WTC11 (cell line): ENCODE measurements at regions not wholly inside any gene's neighbourhood (a gene's known extent, or its start where the extent isn't known, plus 50 kb on each side); places are given as distances from the start of the nearest gene placed in this dataset.

ENCODE experiments used
- ATAC-seq: fragments of 200-7000 bp; cut with Tn5 transposase; 2 replicates; pipeline ENCODE4 v1.10.0; 2021; ENCODE audit warnings: mild to moderate bottlenecking, moderate library complexity
- CTCF ChIA-PET: fragments of 300-600 bp; sonication (Branson Sonifier 250); formaldehyde crosslinking; loops from one replicate; lab custom pipeline; 2021; ENCODE audit warnings: antibody characterized with exemption; lab: Charles Lee
- POLR2A ChIA-PET: fragments of 350-600 bp; sonication (Branson Sonifier 250); formaldehyde crosslinking; loops from one replicate; lab custom pipeline; 2021; ENCODE audit warnings: antibody characterized with exemption; lab: Charles Lee
- DNase-seq: peaks from one replicate; pipeline ENCODE4 v3.0.0; 2021; ENCODE audit warnings: low spot score
- H3K27ac Mint-ChIP-seq: 2 replicates; pipeline ENCODE4 v1.8.0; 2021; ENCODE audit warnings: mixed read lengths
- H3K27me3 Mint-ChIP-seq: 2 replicates; pipeline ENCODE4 v1.8.0; 2021; ENCODE audit warnings: low read depth, mild to moderate bottlenecking, moderate library complexity, mixed read lengths
- H3K36me3 Mint-ChIP-seq: 2 replicates; pipeline ENCODE4 v1.8.0; 2021; ENCODE audit warnings: mixed read lengths
- H3K4me1 Mint-ChIP-seq: 2 replicates; pipeline ENCODE4 v1.8.0; 2022; ENCODE audit warnings: mixed read lengths
- H3K4me3 Mint-ChIP-seq: 2 replicates; pipeline ENCODE4 v1.8.0; 2021; ENCODE audit warnings: mild to moderate bottlenecking, moderate library complexity, mixed read lengths
- H3K9me3 Mint-ChIP-seq: 2 replicates; pipeline ENCODE4 v1.8.0; 2021; ENCODE audit warnings: mixed read lengths
- CBFB ChIP-seq: sonication (generic); formaldehyde crosslinking; IDR thresholded peaks from 2 replicates; pipeline ENCODE4 v1.8.1; 2022; ENCODE audit warnings: mild to moderate bottlenecking, low read depth, missing genetic modification reagents
- EMX1 ChIP-seq: fragments of 250-450 bp; sonication (Bioruptor Pico); IDR thresholded peaks from 2 replicates; pipeline ENCODE4 v1.8.0; 2021; ENCODE audit warnings: mild to moderate bottlenecking
- GRHL2 ChIP-seq: fragments of 250-450 bp; sonication (Bioruptor Pico); IDR thresholded peaks from 2 replicates; pipeline ENCODE4 v1.8.0; 2022; ENCODE audit warnings: mild to moderate bottlenecking, moderate library complexity; ENCODE audit not compliant: insufficient replicate concordance, severe bottlenecking
- HMGA2 ChIP-seq: fragments of 250-450 bp; sonication (Bioruptor Pico); IDR thresholded peaks from 2 replicates; pipeline ENCODE4 v1.4.0; 2021; ENCODE audit warnings: mild to moderate bottlenecking, moderate library complexity
- JAZF1 ChIP-seq: fragments of 250-450 bp; sonication (Bioruptor Pico); IDR thresholded peaks from 2 replicates; pipeline ENCODE4 v1.9.0; 2021; ENCODE audit warnings: moderate library complexity, mild to moderate bottlenecking, inconsistent platforms
- JUN ChIP-seq: sonication (generic); formaldehyde crosslinking; IDR thresholded peaks from 2 replicates; pipeline ENCODE4 v1.8.0; 2023; ENCODE audit warnings: mild to moderate bottlenecking, missing genetic modification reagents
- NFATC4 ChIP-seq: fragments of 250-450 bp; sonication (Bioruptor Pico); IDR thresholded peaks from 2 replicates; pipeline ENCODE4 v1.9.0; 2021; ENCODE audit warnings: mild to moderate bottlenecking
- NFE2L1 ChIP-seq: sonication (generic); formaldehyde crosslinking; IDR thresholded peaks from 2 replicates; pipeline ENCODE4 v1.8.1; 2023; ENCODE audit warnings: missing genetic modification reagents
- NR2C2 ChIP-seq: sonication (generic); formaldehyde crosslinking; IDR thresholded peaks from 2 replicates; pipeline ENCODE4 v1.8.0; 2022; ENCODE audit warnings: mild to moderate bottlenecking, missing genetic modification reagents
- NR3C1 ChIP-seq: sonication (generic); formaldehyde crosslinking; conservative IDR thresholded peaks from 2 replicates; pipeline ENCODE4 v1.8.1; 2023; ENCODE audit warnings: low read depth, mild to moderate bottlenecking, missing genetic modification reagents
- SOX15 ChIP-seq: fragments of 250-450 bp; sonication (Bioruptor Pico); IDR thresholded peaks from 2 replicates; pipeline ENCODE4 v1.9.0; 2021; ENCODE audit warnings: mild to moderate bottlenecking
- SP1 ChIP-seq: sonication (generic); formaldehyde crosslinking; conservative IDR thresholded peaks from 2 replicates; pipeline ENCODE4 v1.8.1; 2022; ENCODE audit warnings: missing genetic modification reagents
- TEAD4 ChIP-seq: sonication (generic); formaldehyde crosslinking; IDR thresholded peaks from 2 replicates; pipeline ENCODE4 v1.8.0; 2022; ENCODE audit warnings: mild to moderate bottlenecking, missing genetic modification reagents
- ZNF138 ChIP-seq: sonication (generic); formaldehyde crosslinking; conservative IDR thresholded peaks from 2 replicates; pipeline ENCODE4 v1.8.1; 2022; ENCODE audit warnings: mild to moderate bottlenecking, moderate library complexity, missing genetic modification reagents
- ZNF263 ChIP-seq: sonication (generic); formaldehyde crosslinking; IDR thresholded peaks from 2 replicates; pipeline ENCODE4 v1.8.1; 2022; ENCODE audit warnings: low read depth, mild to moderate bottlenecking, moderate library complexity, missing genetic modification reagents
- ZNF317 ChIP-seq: sonication (generic); formaldehyde crosslinking; IDR thresholded peaks from 2 replicates; pipeline ENCODE4 v1.8.1; 2023; ENCODE audit warnings: low read depth, mild to moderate bottlenecking, moderate library complexity, missing genetic modification reagents, borderline replicate concordance
- ZNF423 ChIP-seq: fragments of 250-450 bp; sonication (Bioruptor Pico); IDR thresholded peaks from 2 replicates; pipeline ENCODE4 v2.1.2; 2022; ENCODE audit warnings: mild to moderate bottlenecking, moderate library complexity
- ZNF671 ChIP-seq: fragments of 250-450 bp; sonication (Bioruptor Pico); IDR thresholded peaks from 2 replicates; pipeline ENCODE4 v1.8.0; 2021; ENCODE audit warnings: mild to moderate bottlenecking
- TF ChIP-seq, protein P1 (sequence below): sonication (generic); formaldehyde crosslinking; IDR thresholded peaks from 2 replicates; pipeline ENCODE4 v1.8.0; 2022; ENCODE audit warnings: mild to moderate bottlenecking, missing genetic modification reagents
- TF ChIP-seq, protein P2 (sequence below): sonication (generic); formaldehyde crosslinking; IDR thresholded peaks from 2 replicates; pipeline ENCODE4 v1.8.1; 2023; ENCODE audit warnings: mild to moderate bottlenecking, missing genetic modification reagents
- TF ChIP-seq, protein P3 (sequence below): sonication (generic); formaldehyde crosslinking; conservative IDR thresholded peaks from 2 replicates; pipeline ENCODE4 v1.8.1; 2022; ENCODE audit warnings: mild to moderate bottlenecking, missing genetic modification reagents
- TF ChIP-seq, protein P4 (sequence below): sonication (generic); formaldehyde crosslinking; IDR thresholded peaks from 2 replicates; pipeline ENCODE4 v1.8.1; 2023; ENCODE audit warnings: mild to moderate bottlenecking, missing genetic modification reagents, borderline replicate concordance
- TF ChIP-seq, protein P5 (sequence below): sonication (generic); formaldehyde crosslinking; IDR thresholded peaks from 2 replicates; pipeline ENCODE4 v1.8.1; 2023; ENCODE audit warnings: mild to moderate bottlenecking, moderate library complexity, missing genetic modification reagents
- TF ChIP-seq, protein P6 (sequence below): sonication (generic); formaldehyde crosslinking; IDR thresholded peaks from 2 replicates; pipeline ENCODE4 v1.8.1; 2022; ENCODE audit warnings: mild to moderate bottlenecking, moderate library complexity, missing genetic modification reagents
- TF ChIP-seq, protein P7 (sequence below): sonication (generic); formaldehyde crosslinking; IDR thresholded peaks from 2 replicates; pipeline ENCODE4 v1.8.0; 2022; ENCODE audit warnings: missing genetic modification reagents

DNA sequence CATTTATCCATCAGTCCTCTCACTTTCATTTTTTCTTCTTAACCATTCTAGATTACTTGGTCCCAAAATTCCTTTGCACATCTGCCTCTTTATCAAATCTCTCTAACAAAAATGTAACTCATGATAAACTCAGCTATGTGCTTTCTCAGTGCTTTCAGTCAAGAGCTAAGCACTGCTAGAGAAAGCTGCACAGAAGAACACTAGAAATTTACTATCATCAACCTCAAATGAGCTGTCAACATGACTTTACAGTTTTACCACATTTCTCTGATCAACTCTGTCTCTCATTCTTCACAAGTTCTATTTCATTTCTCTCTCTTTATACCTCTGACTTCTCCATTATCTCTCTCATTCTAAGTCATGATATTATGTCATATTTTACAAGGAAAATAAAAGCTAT is 54.2 kb upstream of the PRKACB start (continued):
- TF ChIP-seq ZNF263 (CRISPR knock-in tag) (no peak), SP1 (CRISPR knock-in tag) (no peak), NR3C1 (CRISPR knock-in tag) (no peak), NFATC4 (no peak), NFE2L1 (CRISPR knock-in tag) (no peak), NR2C2 (CRISPR knock-in tag) (no peak)
- TF ChIP-seq, protein P1, sequence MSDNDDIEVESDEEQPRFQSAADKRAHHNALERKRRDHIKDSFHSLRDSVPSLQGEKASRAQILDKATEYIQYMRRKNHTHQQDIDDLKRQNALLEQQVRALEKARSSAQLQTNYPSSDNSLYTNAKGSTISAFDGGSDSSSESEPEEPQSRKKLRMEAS (CRISPR knock-in tag): no peak
- TF ChIP-seq, protein P2, sequence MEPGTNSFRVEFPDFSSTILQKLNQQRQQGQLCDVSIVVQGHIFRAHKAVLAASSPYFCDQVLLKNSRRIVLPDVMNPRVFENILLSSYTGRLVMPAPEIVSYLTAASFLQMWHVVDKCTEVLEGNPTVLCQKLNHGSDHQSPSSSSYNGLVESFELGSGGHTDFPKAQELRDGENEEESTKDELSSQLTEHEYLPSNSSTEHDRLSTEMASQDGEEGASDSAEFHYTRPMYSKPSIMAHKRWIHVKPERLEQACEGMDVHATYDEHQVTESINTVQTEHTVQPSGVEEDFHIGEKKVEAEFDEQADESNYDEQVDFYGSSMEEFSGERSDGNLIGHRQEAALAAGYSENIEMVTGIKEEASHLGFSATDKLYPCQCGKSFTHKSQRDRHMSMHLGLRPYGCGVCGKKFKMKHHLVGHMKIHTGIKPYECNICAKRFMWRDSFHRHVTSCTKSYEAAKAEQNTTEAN (CRISPR knock-in tag): no peak
- TF ChIP-seq, protein P3, sequence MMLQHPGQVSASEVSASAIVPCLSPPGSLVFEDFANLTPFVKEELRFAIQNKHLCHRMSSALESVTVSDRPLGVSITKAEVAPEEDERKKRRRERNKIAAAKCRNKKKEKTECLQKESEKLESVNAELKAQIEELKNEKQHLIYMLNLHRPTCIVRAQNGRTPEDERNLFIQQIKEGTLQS: no peak

DNA sequence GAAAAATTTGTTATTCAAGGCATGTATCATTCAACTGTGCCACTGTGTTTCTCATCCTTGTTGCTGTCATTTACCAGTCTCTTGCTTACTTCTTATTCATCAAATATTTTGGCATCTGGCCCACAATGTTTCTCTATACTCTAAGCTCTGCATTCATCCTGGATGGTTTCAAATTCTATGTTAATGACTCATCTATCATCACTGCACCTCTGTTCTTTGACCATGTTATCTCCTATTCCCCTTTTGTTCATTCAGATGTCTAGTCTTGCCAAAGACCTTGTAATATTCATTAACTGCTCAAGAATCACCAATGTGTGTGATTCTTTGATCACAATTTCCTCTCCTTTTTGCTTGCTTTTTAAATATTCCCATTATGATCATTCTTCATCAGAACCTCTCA is 54.6 kb upstream of the PRKACB start:
- no peaks in the 10 kb centered on the region for H3K4me1 Mint-ChIP-seq
- H3K4me3 Mint-ChIP-seq: no peak overlapping the region
- POLR2A ChIA-PET: no interaction called here
- no peak for DNase-seq
- no peaks in the 10 kb centered on the region for H3K36me3 Mint-ChIP-seq
- CTCF ChIA-PET: no interaction called here
- ATAC-seq: no peak
- no peak overlapping the region for H3K27ac Mint-ChIP-seq
- H3K27me3 Mint-ChIP-seq: no peaks in the 10 kb centered on the region
- H3K9me3 Mint-ChIP-seq: no peaks in the 10 kb centered on the region
- TF ChIP-seq JAZF1 (CRISPR knock-in tag) (no peak), JUN (CRISPR knock-in tag) (no peak), HMGA2 (CRISPR knock-in tag) (no peak), EMX1 (CRISPR knock-in tag) (no peak), ZNF317 (CRISPR knock-in tag) (no peak), CBFB (no peak), SOX15 (no peak), GRHL2 (CRISPR knock-in tag) (no peak), ZNF671 (CRISPR knock-in tag) (no peak), ZNF138 (CRISPR knock-in tag) (no peak), ZNF423 (no peak), TEAD4 (CRISPR knock-in tag) (no peak)
- TF ChIP-seq, protein P4, sequence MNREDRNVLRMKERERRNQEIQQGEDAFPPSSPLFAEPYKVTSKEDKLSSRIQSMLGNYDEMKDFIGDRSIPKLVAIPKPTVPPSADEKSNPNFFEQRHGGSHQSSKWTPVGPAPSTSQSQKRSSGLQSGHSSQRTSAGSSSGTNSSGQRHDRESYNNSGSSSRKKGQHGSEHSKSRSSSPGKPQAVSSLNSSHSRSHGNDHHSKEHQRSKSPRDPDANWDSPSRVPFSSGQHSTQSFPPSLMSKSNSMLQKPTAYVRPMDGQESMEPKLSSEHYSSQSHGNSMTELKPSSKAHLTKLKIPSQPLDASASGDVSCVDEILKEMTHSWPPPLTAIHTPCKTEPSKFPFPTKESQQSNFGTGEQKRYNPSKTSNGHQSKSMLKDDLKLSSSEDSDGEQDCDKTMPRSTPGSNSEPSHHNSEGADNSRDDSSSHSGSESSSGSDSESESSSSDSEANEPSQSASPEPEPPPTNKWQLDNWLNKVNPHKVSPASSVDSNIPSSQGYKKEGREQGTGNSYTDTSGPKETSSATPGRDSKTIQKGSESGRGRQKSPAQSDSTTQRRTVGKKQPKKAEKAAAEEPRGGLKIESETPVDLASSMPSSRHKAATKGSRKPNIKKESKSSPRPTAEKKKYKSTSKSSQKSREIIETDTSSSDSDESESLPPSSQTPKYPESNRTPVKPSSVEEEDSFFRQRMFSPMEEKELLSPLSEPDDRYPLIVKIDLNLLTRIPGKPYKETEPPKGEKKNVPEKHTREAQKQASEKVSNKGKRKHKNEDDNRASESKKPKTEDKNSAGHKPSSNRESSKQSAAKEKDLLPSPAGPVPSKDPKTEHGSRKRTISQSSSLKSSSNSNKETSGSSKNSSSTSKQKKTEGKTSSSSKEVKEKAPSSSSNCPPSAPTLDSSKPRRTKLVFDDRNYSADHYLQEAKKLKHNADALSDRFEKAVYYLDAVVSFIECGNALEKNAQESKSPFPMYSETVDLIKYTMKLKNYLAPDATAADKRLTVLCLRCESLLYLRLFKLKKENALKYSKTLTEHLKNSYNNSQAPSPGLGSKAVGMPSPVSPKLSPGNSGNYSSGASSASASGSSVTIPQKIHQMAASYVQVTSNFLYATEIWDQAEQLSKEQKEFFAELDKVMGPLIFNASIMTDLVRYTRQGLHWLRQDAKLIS (CRISPR knock-in tag): no peak
- TF ChIP-seq, protein P5, sequence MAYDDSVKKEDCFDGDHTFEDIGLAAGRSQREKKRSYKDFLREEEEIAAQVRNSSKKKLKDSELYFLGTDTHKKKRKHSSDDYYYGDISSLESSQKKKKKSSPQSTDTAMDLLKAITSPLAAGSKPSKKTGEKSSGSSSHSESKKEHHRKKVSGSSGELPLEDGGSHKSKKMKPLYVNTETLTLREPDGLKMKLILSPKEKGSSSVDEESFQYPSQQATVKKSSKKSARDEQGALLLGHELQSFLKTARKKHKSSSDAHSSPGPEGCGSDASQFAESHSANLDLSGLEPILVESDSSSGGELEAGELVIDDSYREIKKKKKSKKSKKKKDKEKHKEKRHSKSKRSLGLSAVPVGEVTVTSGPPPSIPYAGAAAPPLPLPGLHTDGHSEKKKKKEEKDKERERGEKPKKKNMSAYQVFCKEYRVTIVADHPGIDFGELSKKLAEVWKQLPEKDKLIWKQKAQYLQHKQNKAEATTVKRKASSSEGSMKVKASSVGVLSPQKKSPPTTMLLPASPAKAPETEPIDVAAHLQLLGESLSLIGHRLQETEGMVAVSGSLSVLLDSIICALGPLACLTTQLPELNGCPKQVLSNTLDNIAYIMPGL: no peak
- TF ChIP-seq, protein P6, sequence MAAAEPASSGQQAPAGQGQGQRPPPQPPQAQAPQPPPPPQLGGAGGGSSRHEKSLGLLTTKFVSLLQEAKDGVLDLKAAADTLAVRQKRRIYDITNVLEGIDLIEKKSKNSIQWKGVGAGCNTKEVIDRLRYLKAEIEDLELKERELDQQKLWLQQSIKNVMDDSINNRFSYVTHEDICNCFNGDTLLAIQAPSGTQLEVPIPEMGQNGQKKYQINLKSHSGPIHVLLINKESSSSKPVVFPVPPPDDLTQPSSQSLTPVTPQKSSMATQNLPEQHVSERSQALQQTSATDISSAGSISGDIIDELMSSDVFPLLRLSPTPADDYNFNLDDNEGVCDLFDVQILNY (CRISPR knock-in tag): no peak
- TF ChIP-seq, protein P7, sequence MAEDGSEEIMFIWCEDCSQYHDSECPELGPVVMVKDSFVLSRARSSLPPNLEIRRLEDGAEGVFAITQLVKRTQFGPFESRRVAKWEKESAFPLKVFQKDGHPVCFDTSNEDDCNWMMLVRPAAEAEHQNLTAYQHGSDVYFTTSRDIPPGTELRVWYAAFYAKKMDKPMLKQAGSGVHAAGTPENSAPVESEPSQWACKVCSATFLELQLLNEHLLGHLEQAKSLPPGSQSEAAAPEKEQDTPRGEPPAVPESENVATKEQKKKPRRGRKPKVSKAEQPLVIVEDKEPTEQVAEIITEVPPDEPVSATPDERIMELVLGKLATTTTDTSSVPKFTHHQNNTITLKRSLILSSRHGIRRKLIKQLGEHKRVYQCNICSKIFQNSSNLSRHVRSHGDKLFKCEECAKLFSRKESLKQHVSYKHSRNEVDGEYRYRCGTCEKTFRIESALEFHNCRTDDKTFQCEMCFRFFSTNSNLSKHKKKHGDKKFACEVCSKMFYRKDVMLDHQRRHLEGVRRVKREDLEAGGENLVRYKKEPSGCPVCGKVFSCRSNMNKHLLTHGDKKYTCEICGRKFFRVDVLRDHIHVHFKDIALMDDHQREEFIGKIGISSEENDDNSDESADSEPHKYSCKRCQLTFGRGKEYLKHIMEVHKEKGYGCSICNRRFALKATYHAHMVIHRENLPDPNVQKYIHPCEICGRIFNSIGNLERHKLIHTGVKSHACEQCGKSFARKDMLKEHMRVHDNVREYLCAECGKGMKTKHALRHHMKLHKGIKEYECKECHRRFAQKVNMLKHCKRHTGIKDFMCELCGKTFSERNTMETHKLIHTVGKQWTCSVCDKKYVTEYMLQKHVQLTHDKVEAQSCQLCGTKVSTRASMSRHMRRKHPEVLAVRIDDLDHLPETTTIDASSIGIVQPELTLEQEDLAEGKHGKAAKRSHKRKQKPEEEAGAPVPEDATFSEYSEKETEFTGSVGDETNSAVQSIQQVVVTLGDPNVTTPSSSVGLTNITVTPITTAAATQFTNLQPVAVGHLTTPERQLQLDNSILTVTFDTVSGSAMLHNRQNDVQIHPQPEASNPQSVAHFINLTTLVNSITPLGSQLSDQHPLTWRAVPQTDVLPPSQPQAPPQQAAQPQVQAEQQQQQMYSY (CRISPR knock-in tag): no peak
- TF ChIP-seq, protein P2 (CRISPR knock-in tag): no peak
- TF ChIP-seq, protein P1 (CRISPR knock-in tag): no peak
